Spleen (tissue), 11 donors: ENCODE measurements at regions not wholly inside any gene's neighbourhood (a gene's known extent, or its start where the extent isn't known, plus 50 kb on each side); places are given as distances from the start of the nearest gene placed in this dataset.
"Not testable (repeated sequence)": the region's sequence is repeated elsewhere in the genome, so short reads cannot be mapped to it uniquely, and the experiment has no call there.

Source experiments
- DNase-seq: peaks from one replicate; pipeline ENCODE4 v3.0.0-alpha.2; 2020
- H3K27ac ChIP-seq, 8 donors: fragments of 200-600 bp; sonication (generic) in 7 of 8; 1 replicate in 4 of 8; 2 replicates in 4 of 8; pipeline versions ENCODE4 v1.5.0 to v1.8.0; 2016 to 2021; ENCODE audit warnings: inconsistent platforms in 4 of 8, mild to moderate bottlenecking in 4 of 8, moderate library complexity in 1 of 8
- H3K27me3 ChIP-seq, 7 donors: fragments of 200-600 bp; sonication (generic) in 6 of 7; replicated peaks in 1 of 7; 1 replicate in 4 of 7; 2 replicates in 3 of 7; pipeline versions ENCODE4 v1.5.0 to v1.8.0; 2016 to 2021; ENCODE audit warnings: inconsistent platforms in 3 of 7, mild to moderate bottlenecking in 1 of 7
- H3K36me3 ChIP-seq, 6 donors: fragments of 200-600 bp; sonication (generic) in 5 of 6; 1 replicate in 4 of 6; 2 replicates in 2 of 6; pipeline versions ENCODE4 v1.5.0 to v1.8.0; 2016 to 2021; ENCODE audit warnings: inconsistent platforms in 2 of 6
- H3K4me1 ChIP-seq, 6 donors: fragments of 200-600 bp; sonication (generic) in 5 of 6; 1 replicate in 3 of 6; 2 replicates in 3 of 6; pipeline versions ENCODE4 v1.5.0 to v1.8.0; 2016 to 2021; ENCODE audit warnings: inconsistent platforms in 3 of 6
- H3K4me3 ChIP-seq, 8 donors: fragments of 200-600 bp; sonication (generic) in 7 of 8; 1 replicate in 4 of 8; 2 replicates in 4 of 8; pipeline versions ENCODE4 v1.5.0 to v1.8.0; 2016 to 2021; ENCODE audit warnings: inconsistent platforms in 4 of 8, mild to moderate bottlenecking in 4 of 8, moderate library complexity in 2 of 8
- H3K9me3 ChIP-seq, 8 donors: fragments of 200-600 bp; sonication (generic) in 7 of 8; 1 replicate in 4 of 8; 2 replicates in 4 of 8; pipeline versions ENCODE4 v1.5.0 to v1.8.0; 2016 to 2021; ENCODE audit warnings: inconsistent platforms in 4 of 8
- CTCF ChIP-seq, 11 experiments: fragments of 200-600 bp in 7 of 11; fragments of 450-650 bp in 4 of 11; sonication (generic) in 4 of 11; IDR thresholded peaks in 8 of 11; conservative IDR thresholded peaks in 3 of 11; 1 replicate in 7 of 11; 2 replicates in 4 of 11; pipeline versions ENCODE4 v1.4.0 to v1.8.0; 2016 to 2021; ENCODE audit warnings: antibody characterized with exemption in 11 of 11, inconsistent platforms in 4 of 11, mild to moderate bottlenecking in 1 of 11
- POLR2A ChIP-seq, 3 donors: fragments of 450-650 bp; IDR thresholded peaks; one replicate each; pipeline ENCODE4 v1.5.1; 2017; ENCODE audit warnings: antibody characterized with exemption in 3 of 3, mild to moderate bottlenecking in 1 of 3
- POLR2AphosphoS5 ChIP-seq, 3 donors: sonication (generic); formaldehyde crosslinking; IDR thresholded peaks; one replicate each; pipeline ENCODE4 v1.5.1; 2017; ENCODE audit warnings: antibody characterized with exemption in 3 of 3
- WGBS, 5 donors: extraction: QIAGEN DNeasy Blood & Tissue Kit in 3 of 5; methylation state at CpG; one replicate each; pipeline versions ENCODE4 v1.1.5 to v1.1.7; 2013 to 2018; 5-methylcytosine and 5-hydroxymethylcytosine counted together
- intact Hi-C: fragments of 100-400 bp; cut with DNase I; formaldehyde crosslinking; loops from one replicate; pipeline ENCODE4 v1.15.0; 2023; ENCODE audit warnings: low total_unique reads
- donor health status: healthy with polysubstance abuse.
- donor health status: DM: no; HTN: no; CAD: no; lungs with moderate emphysema.
- donor health status: DM: no; HTN: no; CAD: no.
- donor health status: Bipolar disorder and iron deficiency.
- donor health status: healthy.
- donor health status: DM: no; HTN: no; CAD: no.
- donor health status: DM: yes; HTN: yes; CAD: no.

GRCh38 chr5:86689103-86689729 lies 71.5 kb downstream of the COX7C start:
- DNase-seq, result no peak
- TF ChIP-seq POLR2A (IDR thresholded peaks at IDR 0.05) (no peak), CTCF (IDR thresholded peaks at IDR 0.05 in 8 of 11, conservative IDR thresholded peaks at IDR 0.05 in 3 of 11) (no peak), POLR2AphosphoS5 (IDR thresholded peaks at IDR 0.05) (no peak)
- H3K9me3 ChIP-seq, result no peaks in the 10 kb centered on the region
- no peaks in the 10 kb centered on the region for H3K4me1 ChIP-seq
- H3K27me3 ChIP-seq, result no peaks in the 10 kb centered on the region
- no peaks in the 10 kb centered on the region for H3K36me3 ChIP-seq
- no peak overlapping the region for H3K4me3 ChIP-seq
- intact Hi-C loops, result no loop called here
- WGBS, 5 donors, result 61 to 87% (median 81%) methylated on average over 1 of the region's 1 CpG
- H3K27ac ChIP-seq, result no peak overlapping the region

- no peaks in the 10 kb centered on the region for H3K4me1 ChIP-seq
- no peak for DNase-seq
- TF ChIP-seq POLR2A (IDR thresholded peaks at IDR 0.05) (no peak), POLR2AphosphoS5 (IDR thresholded peaks at IDR 0.05) (no peak), CTCF (IDR thresholded peaks at IDR 0.05 in 8 of 11, conservative IDR thresholded peaks at IDR 0.05 in 3 of 11) (no peak)
- no peak overlapping the region for H3K4me3 ChIP-seq
- H3K9me3 ChIP-seq, result no peaks in the 10 kb centered on the region
- H3K36me3 ChIP-seq, result no peaks in the 10 kb centered on the region
- H3K27ac ChIP-seq, result no peak overlapping the region
- no peaks in the 10 kb centered on the region for H3K27me3 ChIP-seq
- 53 to 77% (median 63%) methylated on average over 1 of the region's 1 CpG for WGBS, 5 donors
- intact Hi-C loops, result no loop called here
Measured at GRCh38 chr5:86709157-86709881, 91.6 kb downstream of the COX7C start.

- Histone ChIP-seq H3K27me3 (no peaks in the 10 kb centered on the region), H3K9me3 (no peaks in the 10 kb centered on the region), H3K36me3 (no peaks in the 10 kb centered on the region), H3K4me1 (no peaks in the 10 kb centered on the region), H3K27ac (no peak overlapping the region), H3K4me3 (no peak overlapping the region)
- DNase-seq, result no peak
- TF ChIP-seq POLR2A (IDR thresholded peaks at IDR 0.05) (no peak), CTCF (IDR thresholded peaks at IDR 0.05 in 8 of 11, conservative IDR thresholded peaks at IDR 0.05 in 3 of 11) (no peak), POLR2AphosphoS5 (IDR thresholded peaks at IDR 0.05) (no peak)
- 56 to 75% (median 67%) methylated on average over 2 of the region's 2 CpGs for WGBS, 5 donors
- intact Hi-C loops, result no loop called here
Measured at GRCh38 chr5:86716121-86716520, 98.4 kb downstream of the COX7C start.

- WGBS, 5 donors, result 91 to 94% (median 92%) methylated on average over 16 to 19 of the region's 20 CpGs
- H3K27me3 ChIP-seq, result not testable (repeated sequence)
Measured at GRCh38 chr5:86731319-86732117, 113.8 kb downstream of the COX7C start.

More at GRCh38 chr5:86731319-86732117, 113.8 kb downstream of the COX7C start:
- peaks cover 0 to 28% (median 8%) of the 10 kb centered on the region in 8 donors for H3K9me3 ChIP-seq
- H3K27ac ChIP-seq, intact Hi-C loops, DNase-seq, H3K4me3 ChIP-seq, H3K4me1 ChIP-seq, H3K36me3 ChIP-seq: not testable (repeated sequence)
